HL-60 (cell line): ENCODE measurements at regions not wholly inside any gene's neighbourhood (a gene's known extent, or its start where the extent isn't known, plus 50 kb on each side); places are given as distances from the start of the nearest gene placed in this dataset.

ENCODE experiments used
- DNase-seq, 2 experiments: peaks; one replicate each; pipeline ENCODE4 v3.0.0-alpha.2; 2010 to 2020; ENCODE audit warnings: low read depth in 1 of 2, low spot score in 1 of 2
- H3K27ac ChIP-seq: fragments of 250-450 bp; sonication (Bioruptor Pico); replicated peaks from 2 replicates; pipeline ENCODE4 v1.5.1; 2020; ENCODE audit warnings: mild to moderate bottlenecking, moderate library complexity
- H3K27me3 ChIP-seq: fragments of 250-450 bp; sonication (Bioruptor Pico); 2 replicates; pipeline ENCODE4 v1.5.1; 2021; ENCODE audit warnings: mild to moderate bottlenecking, moderate library complexity; ENCODE audit not compliant: insufficient read depth, poor library complexity, severe bottlenecking
- H3K4me3 ChIP-seq: replicated peaks from 2 replicates; pipeline ENCODE4 v1.5.1; 2011; ENCODE audit warnings: mild to moderate bottlenecking, control low read depth, low read length; ENCODE audit not compliant: insufficient read depth
- CTCF ChIP-seq: IDR thresholded peaks from one replicate; pipeline ENCODE4 v1.5.1; 2011; ENCODE audit warnings: low read length, control low read depth, inconsistent platforms; ENCODE audit not compliant: insufficient read depth
- GABPA ChIP-seq: IDR thresholded peaks from 2 replicates; pipeline ENCODE4 v1.6.1; 2012; ENCODE audit warnings: low read depth
- POLR2AphosphoS5 ChIP-seq: IDR thresholded peaks from 2 replicates; pipeline ENCODE4 v1.6.1; 2012; ENCODE audit warnings: low read depth
- SPI1 ChIP-seq: IDR thresholded peaks from 2 replicates; pipeline ENCODE4 v1.6.1; 2012; ENCODE audit warnings: low read depth, mild to moderate bottlenecking, borderline replicate concordance
- TF ChIP-seq, protein P1 (sequence below): IDR thresholded peaks from 2 replicates; pipeline ENCODE4 v1.6.1; 2012; ENCODE audit warnings: low read depth; ENCODE audit not compliant: insufficient replicate concordance

DNA sequence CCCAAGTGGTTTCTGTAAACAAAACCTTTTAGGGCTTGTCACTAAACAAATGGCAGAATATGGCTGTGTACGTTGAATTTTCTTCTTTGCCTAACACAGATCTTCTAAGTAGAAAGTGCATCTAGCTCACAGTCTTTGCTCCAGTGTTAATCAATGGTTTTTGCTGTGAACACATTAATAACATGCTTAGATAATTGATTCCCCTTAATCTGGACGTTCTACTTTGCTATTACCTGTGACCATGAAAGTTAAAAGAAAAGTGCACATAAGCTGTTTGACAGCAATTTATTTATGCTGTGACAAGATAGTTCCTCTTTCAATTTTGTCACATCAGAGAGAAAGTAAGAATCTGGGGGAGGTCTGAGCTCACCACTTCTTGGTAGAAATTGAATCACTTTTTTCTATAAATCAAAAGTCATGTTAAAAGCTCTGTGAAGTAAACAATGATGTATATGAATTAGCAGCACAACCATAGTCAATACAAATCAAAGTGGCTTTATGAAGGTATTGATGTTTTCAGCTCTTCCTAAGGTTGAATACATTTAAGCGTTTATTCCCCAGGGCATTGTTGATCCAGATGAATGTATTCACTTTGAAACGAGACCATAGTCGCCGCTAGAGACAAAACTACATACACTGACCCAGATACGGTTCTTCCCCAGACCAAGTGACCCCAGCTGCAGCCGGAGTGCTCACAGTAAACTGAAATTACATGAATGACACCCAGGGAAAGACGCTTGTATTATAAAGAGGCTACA, 174.6 kb upstream of the ZNF608 start:
- DNase-seq = no peak
- TF ChIP-seq CTCF (no peak), SPI1 (no peak), POLR2AphosphoS5 (no peak), GABPA (no peak)
- TF ChIP-seq, protein P1, sequence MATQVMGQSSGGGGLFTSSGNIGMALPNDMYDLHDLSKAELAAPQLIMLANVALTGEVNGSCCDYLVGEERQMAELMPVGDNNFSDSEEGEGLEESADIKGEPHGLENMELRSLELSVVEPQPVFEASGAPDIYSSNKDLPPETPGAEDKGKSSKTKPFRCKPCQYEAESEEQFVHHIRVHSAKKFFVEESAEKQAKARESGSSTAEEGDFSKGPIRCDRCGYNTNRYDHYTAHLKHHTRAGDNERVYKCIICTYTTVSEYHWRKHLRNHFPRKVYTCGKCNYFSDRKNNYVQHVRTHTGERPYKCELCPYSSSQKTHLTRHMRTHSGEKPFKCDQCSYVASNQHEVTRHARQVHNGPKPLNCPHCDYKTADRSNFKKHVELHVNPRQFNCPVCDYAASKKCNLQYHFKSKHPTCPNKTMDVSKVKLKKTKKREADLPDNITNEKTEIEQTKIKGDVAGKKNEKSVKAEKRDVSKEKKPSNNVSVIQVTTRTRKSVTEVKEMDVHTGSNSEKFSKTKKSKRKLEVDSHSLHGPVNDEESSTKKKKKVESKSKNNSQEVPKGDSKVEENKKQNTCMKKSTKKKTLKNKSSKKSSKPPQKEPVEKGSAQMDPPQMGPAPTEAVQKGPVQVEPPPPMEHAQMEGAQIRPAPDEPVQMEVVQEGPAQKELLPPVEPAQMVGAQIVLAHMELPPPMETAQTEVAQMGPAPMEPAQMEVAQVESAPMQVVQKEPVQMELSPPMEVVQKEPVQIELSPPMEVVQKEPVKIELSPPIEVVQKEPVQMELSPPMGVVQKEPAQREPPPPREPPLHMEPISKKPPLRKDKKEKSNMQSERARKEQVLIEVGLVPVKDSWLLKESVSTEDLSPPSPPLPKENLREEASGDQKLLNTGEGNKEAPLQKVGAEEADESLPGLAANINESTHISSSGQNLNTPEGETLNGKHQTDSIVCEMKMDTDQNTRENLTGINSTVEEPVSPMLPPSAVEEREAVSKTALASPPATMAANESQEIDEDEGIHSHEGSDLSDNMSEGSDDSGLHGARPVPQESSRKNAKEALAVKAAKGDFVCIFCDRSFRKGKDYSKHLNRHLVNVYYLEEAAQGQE = no peak
- Histone ChIP-seq H3K27ac (no peak overlapping the region), H3K27me3 (no peaks in the 10 kb centered on the region), H3K4me3 (no peak overlapping the region)

- no peak for DNase-seq
- TF ChIP-seq CTCF (no peak), GABPA (no peak), SPI1 (no peak), POLR2AphosphoS5 (no peak)
- TF ChIP-seq, protein P1 = no peak
Measured at GRCh38 chr5:124921694-124922093, 175.3 kb upstream of the ZNF608 start.

GRCh38 chr5:124922255-124922975, 176.0 kb upstream of the ZNF608 start:
- TF ChIP-seq, protein P1 = no peak
- TF ChIP-seq GABPA = no peak

More at GRCh38 chr5:124921694-124922093, 175.3 kb upstream of the ZNF608 start:
- Histone ChIP-seq H3K27me3 (no peaks in the 10 kb centered on the region), H3K27ac (no peak overlapping the region), H3K4me3 (no peak overlapping the region)

More at GRCh38 chr5:124922255-124922975, 176.0 kb upstream of the ZNF608 start:
- Histone ChIP-seq H3K4me3 (no peak overlapping the region), H3K27ac (no peak overlapping the region), H3K27me3 (no peaks in the 10 kb centered on the region)
- DNase-seq = no peak
